NAMALWA (cell line): ENCODE measurements at regions not wholly inside any gene's neighbourhood (a gene's known extent, or its start where the extent isn't known, plus 50 kb on each side); places are given as distances from the start of the nearest gene placed in this dataset.
A peak's percentile ranks its signal among the peaks of the same experiment; 100 is the strongest.

ENCODE experiments used
- DNase-seq: peaks from one replicate; pipeline ENCODE4 v3.0.0-alpha.2; 2015; ENCODE audit warnings: low spot score

GRCh38 chr2:195495966-195496365 lies 161.1 kb upstream of the SLC39A10 start:
- DNase-seq, result no peak

DNA sequence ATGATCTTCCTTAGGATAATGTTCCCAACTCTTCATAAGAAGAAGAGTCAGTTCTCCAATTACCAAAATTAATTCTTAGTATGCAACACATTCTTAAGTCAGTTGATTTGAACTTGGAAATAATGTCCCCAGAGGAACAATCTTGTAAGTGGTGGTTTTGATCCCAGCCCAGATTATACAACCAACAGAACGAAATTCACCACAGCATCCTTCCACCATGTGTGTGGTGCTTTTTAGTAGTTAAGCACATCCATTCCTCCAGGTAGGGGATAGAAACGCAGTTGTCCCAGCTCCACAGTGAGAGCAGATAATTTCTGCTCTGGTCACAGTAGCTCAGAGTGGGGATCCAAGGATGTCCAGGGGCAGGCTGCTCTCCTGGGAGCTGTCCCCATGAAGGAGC lies 161.7 kb upstream of the SLC39A10 start:
- no peak for DNase-seq

DNA sequence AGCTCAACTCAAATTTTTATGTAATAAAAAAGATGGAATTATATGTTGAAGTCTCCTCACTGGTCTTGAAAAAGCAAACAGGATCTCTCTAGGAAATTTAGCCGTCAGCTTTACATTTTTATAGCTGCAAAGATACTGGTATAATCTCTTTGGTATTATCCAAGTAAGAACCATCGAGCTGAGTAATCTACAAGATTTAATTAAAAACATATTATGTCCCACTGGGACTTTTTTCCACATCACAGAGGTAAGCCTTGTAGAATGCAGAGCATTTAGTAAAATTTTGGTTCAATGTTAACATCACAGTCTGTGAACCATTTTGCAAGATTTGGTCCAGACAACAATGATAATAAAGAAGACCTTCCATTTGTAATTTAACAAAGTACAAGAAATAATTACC lies 162.6 kb upstream of the SLC39A10 start:
- no peak for DNase-seq

- no peak for DNase-seq
Observed at GRCh38 chr2:195493416-195493815, 163.6 kb upstream of the SLC39A10 start.

DNA sequence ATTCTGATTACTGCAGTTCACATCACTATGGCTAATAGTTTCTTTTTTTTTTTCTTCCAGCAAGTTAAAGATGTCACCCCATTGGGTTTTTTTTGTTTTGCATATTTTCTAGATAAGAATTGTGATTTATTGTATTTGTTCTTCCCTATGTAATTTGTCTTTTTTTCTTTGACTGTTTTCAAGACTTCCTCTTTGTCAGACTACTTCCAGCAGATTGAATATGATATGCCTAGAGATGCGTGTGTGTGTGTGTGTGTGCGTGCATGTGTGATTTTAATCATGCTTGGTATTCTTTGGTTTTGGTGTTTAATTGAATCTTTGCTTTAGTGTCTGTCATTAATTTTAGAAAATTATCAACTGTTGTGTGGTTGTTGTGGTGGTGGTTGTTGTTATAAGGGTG lies 166.7 kb upstream of the SLC39A10 start:
- DNase-seq, result no peak

- DNase-seq, result no peak
Observed at GRCh38 chr2:195489101-195489500, 167.9 kb upstream of the SLC39A10 start.

GRCh38 chr2:195488567-195488966 lies 168.5 kb upstream of the SLC39A10 start:
- no peak for DNase-seq

DNA sequence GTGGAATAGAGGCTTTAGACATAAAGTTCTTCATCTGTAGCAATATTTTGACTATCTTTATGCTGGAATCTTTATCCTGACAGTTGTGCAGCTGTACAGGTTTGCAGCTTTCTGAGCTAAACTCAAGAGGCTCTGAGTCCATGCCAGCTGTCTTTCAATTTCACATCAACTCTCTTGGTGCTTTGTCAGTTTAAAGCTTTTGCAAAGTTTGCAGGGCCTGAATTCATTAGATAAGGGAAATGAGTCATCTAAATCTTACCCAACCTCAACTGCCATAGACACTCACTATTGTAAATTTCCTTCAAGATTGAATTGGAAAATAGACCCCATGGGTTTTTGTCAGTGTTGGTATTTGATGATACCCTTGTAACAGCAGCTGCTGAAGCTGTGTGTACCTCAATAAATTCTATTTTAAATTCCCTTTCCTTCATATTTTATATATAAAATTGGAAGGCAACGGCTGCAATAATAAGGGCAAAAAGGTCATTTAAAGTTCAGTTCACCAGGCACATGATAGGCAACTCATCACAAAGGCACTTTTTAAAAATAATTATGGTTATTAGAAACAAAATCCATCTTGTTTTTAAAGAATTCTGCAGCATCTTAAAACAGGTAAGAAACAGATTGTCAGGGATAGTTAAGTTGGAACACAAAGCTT lies 169.9 kb upstream of the SLC39A10 start:
- peak; percentile 8 for DNase-seq

DNA sequence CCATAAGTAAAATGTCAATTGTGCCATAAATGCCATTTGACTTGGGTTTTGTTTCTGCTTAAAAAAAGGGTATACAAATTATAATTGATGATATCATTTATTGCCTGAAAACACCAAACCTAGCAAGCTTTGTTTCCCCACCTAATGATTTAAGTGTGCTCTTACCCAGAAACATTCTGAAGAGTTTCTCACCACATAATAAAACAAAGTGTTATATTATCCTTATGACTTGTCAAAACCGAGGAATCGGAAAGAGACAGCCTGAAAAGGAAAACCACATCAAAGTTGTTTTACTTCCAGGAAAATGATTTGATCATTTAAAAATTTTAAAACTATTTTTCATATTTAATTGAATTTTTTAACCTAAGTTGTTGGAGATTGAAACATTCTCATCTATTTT lies 170.5 kb upstream of the SLC39A10 start:
- DNase-seq, result no peak

GRCh38 chr2:195482010-195482409 lies 175.0 kb upstream of the SLC39A10 start:
- DNase-seq, result no peak

GRCh38 chr2:195480121-195480520 lies 176.9 kb upstream of the SLC39A10 start:
- DNase-seq, result no peak

DNA sequence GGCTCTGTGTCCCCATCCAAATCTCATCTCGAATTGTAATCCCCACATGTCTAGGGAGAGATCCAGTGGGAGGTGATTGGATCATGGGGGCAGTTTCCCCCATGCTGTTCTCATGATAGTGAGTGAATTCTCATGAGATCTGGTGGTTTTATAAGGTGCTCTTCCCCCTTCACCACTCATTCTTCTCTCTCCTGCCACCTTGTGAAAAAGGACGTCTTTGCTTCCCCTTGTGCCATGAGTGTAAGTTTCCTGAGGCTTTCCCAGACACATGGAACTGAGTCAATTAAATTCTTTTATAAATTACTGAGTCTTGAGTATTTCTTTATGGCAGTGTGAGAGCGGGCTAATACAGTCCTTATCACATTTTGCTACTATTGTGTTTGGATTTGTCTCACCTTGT lies 177.6 kb upstream of the SLC39A10 start:
- DNase-seq, result no peak

- DNase-seq, result no peak
Observed at GRCh38 chr2:195477996-195478382, 179.0 kb upstream of the SLC39A10 start.

DNA sequence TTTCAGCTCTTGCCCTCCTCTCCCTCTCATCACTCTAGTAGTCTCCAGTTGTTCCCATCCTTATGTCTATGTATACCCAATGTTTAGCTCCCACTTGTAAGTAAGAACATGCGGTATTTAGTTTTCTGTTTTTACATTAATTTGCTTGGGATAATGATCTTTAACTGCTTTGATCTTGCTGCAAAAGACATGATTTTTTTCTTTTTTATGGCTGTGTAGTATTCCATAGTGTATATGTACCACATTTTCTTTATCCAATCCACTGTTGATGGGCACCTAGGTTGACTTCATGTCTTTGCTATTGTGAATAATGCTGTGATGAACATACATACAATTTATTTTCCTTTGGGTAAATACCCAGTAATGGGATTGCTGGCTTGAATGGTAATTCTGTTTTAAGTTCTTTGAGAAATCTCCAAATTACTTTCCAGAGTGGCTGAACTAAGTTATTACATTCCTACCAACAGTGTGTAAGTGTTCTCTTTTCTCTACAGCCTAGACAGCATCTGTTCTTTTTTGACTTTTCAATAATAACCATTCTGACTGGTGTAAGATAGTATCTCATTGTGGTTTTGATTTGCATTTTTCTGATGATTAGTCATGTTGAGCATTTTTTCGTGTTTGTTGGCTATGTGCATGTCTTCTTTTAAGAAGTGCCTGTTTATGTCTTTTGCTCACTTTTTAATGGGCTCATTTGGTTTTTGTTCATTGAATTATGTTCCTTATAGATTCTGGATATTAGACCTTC lies 179.6 kb upstream of the SLC39A10 start:
- DNase-seq, result no peak

- no peak for DNase-seq
Observed at GRCh38 chr2:195475336-195475735, 181.7 kb upstream of the SLC39A10 start.

DNA sequence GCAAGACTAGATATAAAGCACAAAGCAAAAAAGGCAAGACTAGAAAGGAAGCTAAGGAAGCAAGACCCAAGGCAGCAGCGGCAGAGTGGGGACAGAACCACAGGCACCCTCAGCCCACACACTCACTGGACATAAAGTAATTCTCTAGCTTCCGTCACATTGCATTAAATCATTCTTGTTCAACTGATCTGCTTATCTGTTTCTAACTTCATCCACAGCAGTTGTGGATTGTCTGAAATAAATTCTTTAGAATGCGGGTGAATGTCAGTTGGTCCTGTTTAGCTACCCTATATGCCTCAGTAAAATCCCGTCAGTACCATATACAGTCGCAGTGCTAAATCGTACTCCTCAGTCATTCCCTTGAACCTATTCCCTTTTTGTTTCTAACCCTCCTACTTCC lies 183.2 kb upstream of the SLC39A10 start:
- no peak for DNase-seq

- DNase-seq, result no peak
Observed at GRCh38 chr2:195472501-195473234, 184.4 kb upstream of the SLC39A10 start.

- DNase-seq, result no peak
Observed at GRCh38 chr2:195471807-195472206, 185.2 kb upstream of the SLC39A10 start.

DNA sequence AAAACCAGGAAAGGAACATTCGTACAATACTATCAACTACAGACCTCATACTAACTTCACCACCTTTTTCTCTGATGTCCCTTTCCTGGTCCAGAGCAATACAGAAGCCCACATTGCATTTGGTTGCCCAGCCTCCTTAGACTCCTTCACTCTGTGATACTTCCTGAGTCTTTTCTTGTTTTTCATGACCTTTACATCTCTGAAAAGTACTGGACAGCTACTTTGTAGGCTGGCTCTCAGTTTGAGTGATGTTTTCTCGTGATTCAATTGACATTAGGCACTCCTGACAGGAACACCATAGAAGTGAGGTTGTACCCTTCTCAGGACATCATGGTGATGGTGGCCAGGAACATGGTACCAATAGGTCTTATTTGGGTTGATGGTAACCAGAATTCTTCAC lies 185.9 kb upstream of the SLC39A10 start:
- DNase-seq, result no peak

DNA sequence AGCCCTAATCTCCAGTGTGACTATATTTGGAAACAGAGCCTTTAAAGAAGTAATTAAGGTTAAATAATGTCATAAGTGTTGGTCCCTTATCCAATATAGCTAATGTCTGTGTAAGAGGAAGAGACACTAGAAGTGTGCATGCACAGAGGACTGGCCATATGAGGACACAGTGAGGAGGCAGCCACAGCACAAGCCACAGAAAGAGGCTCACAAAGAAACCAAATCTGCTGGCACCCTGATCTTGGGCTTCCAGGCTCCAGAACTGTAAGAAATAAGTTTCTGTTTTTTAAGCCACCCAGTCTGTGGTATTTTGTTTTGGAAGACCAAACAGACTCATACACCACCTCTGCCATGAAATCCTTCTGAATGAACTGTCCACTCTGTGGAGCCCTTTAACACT lies 186.4 kb upstream of the SLC39A10 start:
- DNase-seq, result no peak

- no peak for DNase-seq
Observed at GRCh38 chr2:195468771-195469170, 188.3 kb upstream of the SLC39A10 start.

GRCh38 chr2:195466427-195466826 lies 190.6 kb upstream of the SLC39A10 start:
- DNase-seq, result no peak

- DNase-seq, result no peak
Observed at GRCh38 chr2:195461010-195461409, 196.0 kb upstream of the SLC39A10 start.
